Activated CD4-positive, alpha-beta memory T cell treated with anti-CD3 and anti-CD28 coated beads, Interleukin-2, amount 10 ng/mL, durations not matched to agents 7 days and 5 days (primary cell): ENCODE measurements at regions not wholly inside any gene's neighbourhood (a gene's known extent, or its start where the extent isn't known, plus 50 kb on each side); places are given as distances from the start of the nearest gene placed in this dataset.
A peak's percentile ranks its signal among the peaks of the same experiment; 100 is the strongest.
"Not testable (repeated sequence)": the region's sequence is repeated elsewhere in the genome, so short reads cannot be mapped to it uniquely, and the experiment has no call there.

Experiments used
- CTCF ChIA-PET: fragments of 350-600 bp; sonication (Branson Sonifier 250); formaldehyde crosslinking; loops from one replicate; lab custom pipeline; 2021; ENCODE audit warnings: antibody characterized with exemption, inconsistent platforms; lab: Charles Lee
- POLR2A ChIA-PET: fragments of 350-600 bp; sonication (Branson Sonifier 250); formaldehyde crosslinking; loops from one replicate; lab custom pipeline; 2021; ENCODE audit warnings: antibody characterized with exemption; lab: Charles Lee
- DNase-seq: peaks from one replicate; pipeline ENCODE4 v3.0.0-alpha.2; 2020
- H3K27ac Mint-ChIP-seq: one replicate; pipeline ENCODE4 v1.8.0; 2021; ENCODE audit warnings: mild to moderate bottlenecking, mixed read lengths
- H3K27me3 Mint-ChIP-seq: one replicate; pipeline ENCODE4 v1.8.0; 2021; ENCODE audit warnings: mixed read lengths
- H3K36me3 Mint-ChIP-seq: one replicate; pipeline ENCODE4 v1.8.0; 2021; ENCODE audit warnings: low read depth, mixed read lengths
- H3K4me1 Mint-ChIP-seq: one replicate; pipeline ENCODE4 v1.8.0; 2021; ENCODE audit warnings: mixed read lengths
- H3K4me3 Mint-ChIP-seq: one replicate; pipeline ENCODE4 v1.8.0; 2021; ENCODE audit warnings: mild to moderate bottlenecking, mixed read lengths
- H3K9me3 Mint-ChIP-seq: one replicate; pipeline ENCODE4 v1.8.0; 2021; ENCODE audit warnings: mixed read lengths

- H3K36me3 Mint-ChIP-seq, H3K4me3 Mint-ChIP-seq, H3K27ac Mint-ChIP-seq, POLR2A ChIA-PET, H3K27me3 Mint-ChIP-seq, H3K4me1 Mint-ChIP-seq, DNase-seq: not testable (repeated sequence)
- H3K9me3 Mint-ChIP-seq, result peaks cover 18% of the 10 kb centered on the region
- CTCF ChIA-PET, result interaction anchor here (1.0 kb wide), 1 partner anchor 11 kb away, joined by 3 read pairs; no protein-coding TSS in a partner anchor
Observed at GRCh38 chr9:78142264-78142663, 93.6 kb upstream of the CEP78 start.

DNA sequence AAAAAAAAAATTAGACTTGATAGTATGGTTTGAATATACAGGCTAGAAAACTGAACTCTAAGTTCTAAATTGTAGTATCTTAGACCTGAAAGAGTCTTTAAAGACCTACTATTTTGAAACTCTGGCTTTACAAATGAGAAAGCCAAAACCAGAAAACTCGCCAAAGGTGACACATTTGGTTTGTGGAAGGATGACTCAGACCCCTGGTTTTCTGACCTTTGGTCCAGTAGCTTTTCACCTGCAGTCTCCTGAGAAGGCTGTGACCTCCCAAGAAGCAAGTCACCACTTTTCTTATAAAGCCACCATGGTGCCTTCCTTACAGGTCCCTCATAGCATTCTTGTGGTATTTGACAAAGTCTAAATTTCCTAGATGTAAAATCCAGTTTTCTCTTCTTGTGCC lies 102.1 kb upstream of the CEP78 start:
- Mint-ChIP-seq H3K4me3 (no peak overlapping the region), H3K4me1 (peaks cover 18% of the 10 kb centered on the region), H3K27me3 (peaks cover 9% of the 10 kb centered on the region), H3K36me3 (peaks cover 33% of the 10 kb centered on the region), H3K9me3 (peaks cover 8% of the 10 kb centered on the region), H3K27ac (no peak overlapping the region)
- POLR2A ChIA-PET, result no interaction called here
- DNase-seq, result no peak
- CTCF ChIA-PET, result no interaction called here

GRCh38 chr9:78132701-78133058 lies 101.1 kb upstream of the GNAQ start:
- CTCF ChIA-PET, result interaction anchor here (2.3 kb wide), 1 partner anchor 12 kb away, joined by 9 read pairs; no protein-coding TSS in a partner anchor
- no peak for DNase-seq
- Mint-ChIP-seq H3K9me3 (peaks cover 6% of the 10 kb centered on the region), H3K4me1 (peaks cover 18% of the 10 kb centered on the region), H3K27me3 (peaks cover 12% of the 10 kb centered on the region), H3K36me3 (peaks cover 31% of the 10 kb centered on the region), H3K4me3 (peak overlapping the region; percentile 49), H3K27ac (peak overlapping the region; percentile 68)
- POLR2A ChIA-PET, result no interaction called here

DNA sequence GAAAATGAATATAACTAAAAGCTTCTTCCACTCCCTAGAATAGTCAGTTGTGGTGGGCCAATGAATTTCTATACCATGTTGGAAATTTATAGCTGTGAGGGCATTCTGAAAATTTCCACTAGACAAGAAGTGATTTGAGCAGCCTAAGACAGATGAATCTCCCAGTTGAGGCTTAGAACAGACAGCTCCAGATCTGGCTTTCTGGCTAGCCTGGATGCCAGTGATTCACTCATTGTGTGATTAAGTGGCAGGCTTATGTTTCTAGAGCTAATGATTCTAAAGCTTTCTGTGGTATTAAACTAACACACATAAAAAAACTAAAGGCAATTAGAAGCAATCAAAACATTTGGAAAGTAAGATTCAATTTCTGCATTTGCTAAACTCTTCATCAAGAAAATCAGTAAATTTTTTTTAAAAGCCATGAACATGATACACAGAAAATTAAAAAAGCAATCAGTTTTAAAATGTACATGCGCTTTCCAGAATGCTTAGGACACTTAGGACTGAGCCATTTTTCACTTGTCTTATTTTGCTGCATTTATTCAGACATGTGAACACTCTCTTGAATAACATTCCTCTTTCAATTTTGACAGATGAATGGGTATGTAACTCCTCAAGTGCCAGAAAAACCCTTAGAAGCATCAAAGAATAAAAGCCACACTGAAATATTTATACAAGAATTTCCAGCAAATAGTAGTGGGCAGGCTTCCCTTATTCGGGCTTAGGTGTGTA lies 100.5 kb upstream of the GNAQ start:
- POLR2A ChIA-PET, result interaction anchor here (0.8 kb wide), 1 partner anchor 165 kb away, joined by 3 read pairs; the partner anchor contains the start of gene PSAT1
- peaks cover 18% of the 10 kb centered on the region for H3K4me1 Mint-ChIP-seq
- peak overlapping the region; percentile 49 for H3K4me3 Mint-ChIP-seq
- DNase-seq, result no peak
- H3K9me3 Mint-ChIP-seq, result peaks cover 4% of the 10 kb centered on the region
- peaks cover 15% of the 10 kb centered on the region for H3K27me3 Mint-ChIP-seq
- CTCF ChIA-PET, result interaction anchor here (0.5 to 2.3 kb wide), 5 partner anchors 10 to 155 kb away, joined by 3 to 9 read pairs (median 4); no protein-coding TSS in a partner anchor
- peak overlapping the region; percentile 68 for H3K27ac Mint-ChIP-seq
- peaks cover 28% of the 10 kb centered on the region for H3K36me3 Mint-ChIP-seq

- DNase-seq, result no peak
- Mint-ChIP-seq H3K4me1 (peaks cover 18% of the 10 kb centered on the region), H3K9me3 (peaks cover 4% of the 10 kb centered on the region), H3K4me3 (no peak overlapping the region), H3K36me3 (peaks cover 24% of the 10 kb centered on the region), H3K27me3 (peaks cover 15% of the 10 kb centered on the region), H3K27ac (no peak overlapping the region)
- ChIA-PET POLR2A (no interaction called here), CTCF (interaction anchor here (1.1 to 2.3 kb wide), 2 partner anchors 10 to 154 kb away, joined by 4 to 9 read pairs; no protein-coding TSS in a partner anchor)
Observed at GRCh38 chr9:78130853-78131252, 99.2 kb upstream of the GNAQ start.

DNA sequence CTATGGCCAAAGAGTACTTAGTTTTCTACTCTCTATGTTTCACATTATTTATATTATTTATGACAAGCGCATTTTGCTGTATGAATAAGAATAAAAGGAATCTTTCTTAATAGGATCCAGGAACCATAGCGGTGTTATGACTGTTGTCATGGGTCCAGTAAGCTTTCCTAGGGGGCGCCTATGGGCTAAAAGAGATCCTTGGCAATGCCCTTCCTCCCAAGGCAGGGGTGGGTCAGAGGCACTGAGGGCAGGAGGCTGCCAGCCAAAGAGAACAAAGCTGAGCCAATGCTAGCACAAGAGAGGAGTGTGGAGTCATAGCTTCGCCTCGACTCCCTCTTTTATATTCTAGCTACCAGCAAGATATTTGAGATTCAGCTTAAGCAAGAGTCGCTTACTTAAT lies 98.4 kb upstream of the GNAQ start:
- H3K9me3 Mint-ChIP-seq, result peaks cover 4% of the 10 kb centered on the region
- H3K36me3 Mint-ChIP-seq, result peaks cover 22% of the 10 kb centered on the region
- DNase-seq, result no peak
- H3K4me1 Mint-ChIP-seq, result peaks cover 18% of the 10 kb centered on the region
- H3K4me3 Mint-ChIP-seq, result no peak overlapping the region
- POLR2A ChIA-PET, result no interaction called here
- peaks cover 10% of the 10 kb centered on the region for H3K27me3 Mint-ChIP-seq
- H3K27ac Mint-ChIP-seq, result no peak overlapping the region
- CTCF ChIA-PET, result no interaction called here

- ChIA-PET CTCF (interaction anchor here (0.6 kb wide), 1 partner anchor 68 kb away, joined by 4 read pairs; no protein-coding TSS in a partner anchor), POLR2A (no interaction called here)
- no peaks in the 10 kb centered on the region for H3K9me3 Mint-ChIP-seq
- peaks cover 8% of the 10 kb centered on the region for H3K4me1 Mint-ChIP-seq
- peaks cover 10% of the 10 kb centered on the region for H3K27me3 Mint-ChIP-seq
- peaks cover 7% of the 10 kb centered on the region for H3K36me3 Mint-ChIP-seq
- H3K4me3 Mint-ChIP-seq, result no peak overlapping the region
- no peak overlapping the region for H3K27ac Mint-ChIP-seq
- no peak for DNase-seq
Observed at GRCh38 chr9:78127279-78128225, 95.9 kb upstream of the GNAQ start.

DNA sequence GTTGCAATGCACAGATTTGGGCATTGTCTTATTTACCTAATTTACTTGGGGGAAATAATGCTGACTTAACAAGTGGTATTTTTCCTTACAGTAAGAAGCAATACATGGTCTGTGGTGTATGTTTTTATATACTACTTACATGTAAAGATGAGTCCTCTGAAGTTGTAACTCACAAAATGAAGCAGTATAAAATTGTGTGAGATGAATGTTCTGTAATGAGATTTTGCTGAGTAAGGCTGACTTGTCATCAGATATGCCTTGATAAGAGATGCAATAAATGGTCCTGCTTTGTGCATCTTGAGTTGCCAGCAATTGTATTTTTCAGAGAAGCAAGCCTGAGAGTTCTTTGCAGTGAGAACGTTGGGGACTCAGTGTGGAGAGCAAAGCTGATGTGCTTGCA lies 92.2 kb upstream of the GNAQ start:
- peaks cover 10% of the 10 kb centered on the region for H3K27me3 Mint-ChIP-seq
- no peak for DNase-seq
- ChIA-PET POLR2A (no interaction called here), CTCF (interaction anchor here (1.2 kb wide), 1 partner anchor 88 kb away, joined by 4 read pairs; no protein-coding TSS in a partner anchor)
- no peak overlapping the region for H3K4me3 Mint-ChIP-seq
- no peaks in the 10 kb centered on the region for H3K9me3 Mint-ChIP-seq
- H3K27ac Mint-ChIP-seq, result no peak overlapping the region
- H3K36me3 Mint-ChIP-seq, result no peaks in the 10 kb centered on the region
- H3K4me1 Mint-ChIP-seq, result peaks cover 22% of the 10 kb centered on the region

- CTCF ChIA-PET, result interaction anchor here (0.6 to 5.8 kb wide), 5 partner anchors 25 to 147 kb away, joined by 3 to 77 read pairs (median 11); no protein-coding TSS in a partner anchor
- POLR2A ChIA-PET, result no interaction called here
- no peaks in the 10 kb centered on the region for H3K9me3 Mint-ChIP-seq
- H3K36me3 Mint-ChIP-seq, result no peaks in the 10 kb centered on the region
- H3K27me3 Mint-ChIP-seq, result peaks cover 4% of the 10 kb centered on the region
- no peak for DNase-seq
- peaks cover 33% of the 10 kb centered on the region for H3K4me1 Mint-ChIP-seq
- H3K27ac Mint-ChIP-seq, result no peak overlapping the region
- no peak overlapping the region for H3K4me3 Mint-ChIP-seq
Observed at GRCh38 chr9:78122631-78123030, 91.0 kb upstream of the GNAQ start.

DNA sequence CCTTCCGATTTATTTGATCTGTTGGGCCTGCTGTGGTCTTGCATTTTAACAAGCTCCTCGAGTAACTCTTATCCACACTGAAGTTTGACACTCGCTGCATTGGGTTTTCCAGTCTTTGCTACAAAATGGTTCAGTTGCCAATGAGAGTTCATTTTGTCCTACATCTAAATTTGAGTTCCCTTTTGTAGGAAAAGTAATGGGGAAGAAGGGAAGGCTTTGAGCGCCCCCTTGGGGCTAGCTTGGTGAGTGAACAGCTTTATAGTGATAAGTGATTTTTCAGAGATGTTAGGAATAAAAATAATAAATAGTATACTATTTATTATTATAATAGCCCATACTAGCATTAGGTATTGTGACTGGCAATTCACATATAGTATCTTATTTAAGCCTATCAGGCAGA lies 89.9 kb upstream of the GNAQ start:
- ChIA-PET POLR2A (interaction anchor here (0.8 to 3.2 kb wide), 5 partner anchors 49 to 144 kb away, joined by 3 to 12 read pairs (median 3); partner anchors contain the start of gene GNAQ), CTCF (interaction anchor here (0.6 to 5.8 kb wide), 28 partner anchors 10 to 667 kb away, joined by 3 to 77 read pairs (median 4); partner anchors contain the start of gene PSAT1)
- peaks cover 1% of the 10 kb centered on the region for H3K27me3 Mint-ChIP-seq
- DNase-seq, result peak; percentile 64
- H3K27ac Mint-ChIP-seq, result no peak overlapping the region
- H3K9me3 Mint-ChIP-seq, result no peaks in the 10 kb centered on the region
- H3K4me1 Mint-ChIP-seq, result peaks cover 40% of the 10 kb centered on the region
- no peaks in the 10 kb centered on the region for H3K36me3 Mint-ChIP-seq
- no peak overlapping the region for H3K4me3 Mint-ChIP-seq

DNA sequence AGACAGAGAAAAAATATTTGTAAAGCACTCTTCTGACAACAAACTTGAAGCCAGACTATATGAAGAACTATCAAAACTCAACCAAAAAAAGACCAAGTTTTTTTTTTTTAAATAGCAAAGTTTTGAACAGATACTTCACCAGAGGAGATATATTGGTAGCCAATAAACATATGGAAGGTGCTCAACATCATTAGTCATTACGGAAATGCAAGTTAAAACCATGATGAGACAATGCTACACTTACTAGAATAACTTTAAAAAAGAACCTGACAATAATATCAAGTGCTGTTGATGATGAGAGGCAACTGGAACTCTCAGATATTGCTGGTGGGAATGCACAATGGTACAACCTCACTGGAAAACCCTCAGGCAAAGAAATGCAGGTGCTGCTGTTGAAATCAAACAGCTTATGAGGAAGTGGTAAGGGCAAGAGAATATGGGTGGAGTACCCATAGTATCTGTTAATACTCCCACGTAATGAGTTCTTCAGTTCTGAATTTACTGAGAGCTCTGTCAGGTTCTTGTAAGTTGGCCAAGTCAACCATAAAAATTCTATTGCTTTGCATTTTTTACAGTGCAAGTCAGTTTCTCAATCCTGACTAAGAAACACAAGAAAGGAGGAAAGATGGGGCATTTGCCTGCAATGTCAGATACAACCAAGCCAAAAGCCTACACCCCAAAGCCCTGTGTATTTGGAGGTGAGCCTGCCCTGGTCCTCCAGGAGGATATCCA lies 87.3 kb upstream of the GNAQ start:
- DNase-seq, result peak; percentile 21
- Mint-ChIP-seq H3K4me1 (peaks cover 40% of the 10 kb centered on the region), H3K9me3 (no peaks in the 10 kb centered on the region), H3K4me3 (peak overlapping the region; percentile 16), H3K36me3 (no peaks in the 10 kb centered on the region), H3K27me3 (no peaks in the 10 kb centered on the region), H3K27ac (peak overlapping the region; percentile 93)
- POLR2A ChIA-PET, result interaction anchor here (0.6 to 3.2 kb wide), 9 partner anchors 44 to 141 kb away, joined by 3 to 12 read pairs (median 4); partner anchors contain the start of gene GNAQ
- CTCF ChIA-PET, result interaction anchor here (1.2 to 5.8 kb wide), 6 partner anchors 82 to 662 kb away, joined by 3 to 77 read pairs (median 8); no protein-coding TSS in a partner anchor

GRCh38 chr9:78115073-78115472 lies 83.5 kb upstream of the GNAQ start:
- ChIA-PET POLR2A (no interaction called here), CTCF (interaction anchor here (1.8 to 3.2 kb wide), 3 partner anchors 61 to 138 kb away, joined by 6 to 11 read pairs (median 11); no protein-coding TSS in a partner anchor)
- Mint-ChIP-seq H3K36me3 (peaks cover 5% of the 10 kb centered on the region), H3K27me3 (no peaks in the 10 kb centered on the region), H3K27ac (no peak overlapping the region), H3K4me1 (peaks cover 45% of the 10 kb centered on the region), H3K9me3 (peaks cover 5% of the 10 kb centered on the region), H3K4me3 (no peak overlapping the region)
- no peak for DNase-seq
